Naive thymus-derived CD8-positive, alpha-beta T cell (primary cell): ENCODE measurements at regions not wholly inside any gene's neighbourhood (a gene's known extent, or its start where the extent isn't known, plus 50 kb on each side); places are given as distances from the start of the nearest gene placed in this dataset.
"Not testable (repeated sequence)": the region's sequence is repeated elsewhere in the genome, so short reads cannot be mapped to it uniquely, and the experiment has no call there.

Experiments
- ATAC-seq, 2 donors: fragments of 150-1000 bp; cut with Tn5 transposase in 1 of 2; sonication (Bioruptor Pico), chemical (Tn5 transposase) in 1 of 2; 1 replicate in 1 of 2; 2 replicates in 1 of 2; pipeline ENCODE4 v1.10.0; 2021; ENCODE audit warnings: mild to moderate bottlenecking in 2 of 2, moderate library complexity in 2 of 2
- POLR2A ChIA-PET: fragments of 350-600 bp; sonication (Branson Sonifier 250); formaldehyde crosslinking; loops from one replicate; lab custom pipeline; 2021; ENCODE audit warnings: antibody characterized with exemption; lab: Charles Lee
- DNase-seq, 10 donors: peaks; one replicate each; pipeline versions ENCODE4 v3.0.0 to v3.0.0-alpha.2; 2020 to 2022
- H3K27ac Mint-ChIP-seq, 10 donors: one replicate each; pipeline ENCODE4 v1.8.0; 2020 to 2022; ENCODE audit warnings: mild to moderate bottlenecking in 10 of 10, mixed read lengths in 10 of 10, moderate library complexity in 4 of 10, inconsistent platforms in 1 of 10
- H3K27me3 Mint-ChIP-seq, 5 donors: one replicate each; pipeline ENCODE4 v1.8.0; 2021 to 2022; ENCODE audit warnings: mixed read lengths in 5 of 5
- H3K36me3 Mint-ChIP-seq, 3 donors: one replicate each; pipeline ENCODE4 v1.8.0; 2020 to 2022; ENCODE audit warnings: mixed read lengths in 3 of 3, mild to moderate bottlenecking in 2 of 3, inconsistent platforms in 1 of 3
- H3K4me1 Mint-ChIP-seq, 4 donors: one replicate each; pipeline ENCODE4 v1.8.0; 2021 to 2022; ENCODE audit warnings: mixed read lengths in 4 of 4
- H3K4me3 Mint-ChIP-seq, 10 donors: one replicate each; pipeline ENCODE4 v1.8.0; 2020 to 2022; ENCODE audit warnings: mild to moderate bottlenecking in 10 of 10, mixed read lengths in 10 of 10, moderate library complexity in 6 of 10, inconsistent platforms in 1 of 10
- H3K9me3 Mint-ChIP-seq, 9 donors: one replicate each; pipeline ENCODE4 v1.8.0; 2020 to 2022; ENCODE audit warnings: mixed read lengths in 9 of 9, mild to moderate bottlenecking in 3 of 9, inconsistent platforms in 1 of 9, moderate library complexity in 1 of 9

DNA sequence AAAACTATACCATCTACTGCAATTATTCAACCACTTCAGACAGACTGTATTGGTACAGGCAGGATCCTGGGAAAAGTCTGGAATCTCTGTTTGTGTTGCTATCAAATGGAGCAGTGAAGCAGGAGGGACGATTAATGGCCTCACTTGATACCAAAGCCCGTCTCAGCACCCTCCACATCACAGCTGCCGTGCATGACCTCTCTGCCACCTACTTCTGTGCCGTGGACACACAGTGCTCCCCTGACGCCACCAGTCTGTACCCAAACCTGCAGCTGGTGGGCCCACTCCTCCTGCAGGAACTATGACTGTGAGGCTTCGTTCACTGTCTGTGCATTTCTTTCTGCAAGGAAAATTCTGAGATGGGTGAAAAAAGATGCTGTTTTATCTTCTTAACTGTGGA, 284.7 kb downstream of the DAD1 start:
- no peaks in the 10 kb centered on the region for H3K36me3 Mint-ChIP-seq
- POLR2A ChIA-PET: interaction anchor here (0.7 kb wide), 1 partner anchor 256 kb away, joined by 3 read pairs; no protein-coding TSS in a partner anchor
- DNase-seq (no peak), ATAC-seq (no peak)
- H3K27me3 Mint-ChIP-seq: peaks cover 0 to 1% (median 0%) of the 10 kb centered on the region in 5 donors
- H3K9me3 Mint-ChIP-seq: no peaks in the 10 kb centered on the region
- H3K27ac Mint-ChIP-seq: peak overlapping the region in 4 of 10 donors; percentile 19 to 77 (median 57)
- no peaks in the 10 kb centered on the region for H3K4me1 Mint-ChIP-seq
- H3K4me3 Mint-ChIP-seq: peak overlapping the region in 8 of 10 donors; percentile 10 to 69 (median 42)

DNA sequence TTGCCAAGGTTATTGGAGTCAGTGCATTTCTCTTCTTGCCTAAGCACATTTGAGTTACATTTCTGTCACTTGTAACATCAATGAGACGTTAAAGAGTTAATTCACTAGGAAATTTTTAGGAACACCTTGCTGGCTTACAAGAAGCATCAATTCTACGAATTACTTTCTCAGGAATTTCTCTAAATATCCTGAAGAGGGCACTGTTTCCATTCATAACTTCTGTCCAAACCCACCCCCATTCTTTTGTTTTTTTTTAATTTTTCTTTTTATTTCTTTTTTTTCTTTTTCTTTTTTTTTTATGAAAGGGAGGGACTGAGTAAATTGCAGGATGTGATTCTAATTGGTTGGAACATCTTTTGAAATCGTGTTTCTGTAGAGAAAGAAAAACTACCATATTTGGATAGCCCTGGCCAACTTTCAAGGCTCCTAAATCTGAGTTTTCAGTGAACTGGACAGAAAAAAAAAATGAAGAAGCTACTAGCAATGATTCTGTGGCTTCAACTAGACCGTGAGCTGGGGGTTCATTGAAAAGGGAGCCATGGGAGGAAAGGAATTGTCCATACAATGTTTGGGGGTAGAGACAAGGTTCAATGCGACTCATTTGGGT, 285.3 kb downstream of the DAD1 start:
- POLR2A ChIA-PET: interaction anchor here (0.7 kb wide), 1 partner anchor 257 kb away, joined by 3 read pairs; no protein-coding TSS in a partner anchor
- peak; percentile 29 to 37 for ATAC-seq
- H3K27ac Mint-ChIP-seq: peak overlapping the region in 3 of 10 donors; percentile 24 to 80 (median 66)

DNA sequence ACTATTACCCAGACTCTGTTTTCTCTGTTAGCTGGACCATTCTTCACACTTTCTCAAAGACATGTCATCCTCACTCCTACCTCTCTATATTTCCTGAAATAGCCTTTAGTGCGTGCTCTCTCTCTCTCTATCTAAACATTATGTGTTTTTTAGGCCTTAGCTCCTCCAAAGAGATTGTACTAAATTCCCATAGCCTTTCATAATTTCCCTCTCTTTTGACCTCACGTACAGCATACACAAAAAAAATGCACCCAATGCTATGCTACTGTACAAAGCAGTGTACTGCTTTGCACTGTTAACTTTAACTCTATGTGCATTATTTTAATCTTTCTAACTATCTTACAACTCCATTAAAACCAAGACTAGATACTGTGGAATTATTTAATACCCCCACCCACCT, 288.4 kb downstream of the DAD1 start:
- H3K27me3 Mint-ChIP-seq: peaks cover 0 to 2% (median 0%) of the 10 kb centered on the region in 5 donors
- H3K27ac Mint-ChIP-seq: no peak overlapping the region
- H3K4me1 Mint-ChIP-seq: no peaks in the 10 kb centered on the region
- no peak for DNase-seq
- no peaks in the 10 kb centered on the region for H3K36me3 Mint-ChIP-seq
- no peak overlapping the region for H3K4me3 Mint-ChIP-seq
- no peak for ATAC-seq
- no peaks in the 10 kb centered on the region for H3K9me3 Mint-ChIP-seq
- POLR2A ChIA-PET: no interaction called here

More for the DNA sequence above, 285.3 kb downstream of the DAD1 start:
- Mint-ChIP-seq H3K9me3 (no peaks in the 10 kb centered on the region), H3K4me1 (no peaks in the 10 kb centered on the region), H3K36me3 (no peaks in the 10 kb centered on the region), H3K4me3 (peak overlapping the region; percentile 18 to 76 (median 62)), H3K27me3 (peaks cover 0 to 1% (median 0%) of the 10 kb centered on the region in 5 donors)
- DNase-seq: peak in 2 of 10 donors; percentile 7 to 8

DNA sequence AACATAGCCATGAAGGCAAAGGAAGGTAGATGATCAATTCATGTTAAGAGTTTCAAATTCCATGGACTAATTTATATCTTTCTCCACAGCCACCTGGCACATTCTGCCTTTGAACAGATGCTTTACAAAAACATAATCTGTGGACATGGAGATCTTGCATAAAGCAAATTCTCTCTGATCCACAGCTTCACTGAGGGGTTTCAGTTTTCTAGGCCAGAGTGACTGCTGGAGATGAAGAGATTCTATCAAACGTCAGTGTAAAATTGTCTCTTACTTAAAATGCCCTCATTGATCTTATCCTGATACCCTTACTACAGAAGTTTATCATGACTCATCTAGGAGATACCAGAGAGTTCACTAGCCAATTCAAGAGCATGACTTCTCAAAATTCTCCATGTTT, 291.6 kb downstream of the DAD1 start:
- H3K4me3 Mint-ChIP-seq: no peak overlapping the region
- POLR2A ChIA-PET: no interaction called here
- H3K9me3 Mint-ChIP-seq: no peaks in the 10 kb centered on the region
- peaks cover 0 to 2% (median 0%) of the 10 kb centered on the region in 5 donors for H3K27me3 Mint-ChIP-seq
- no peaks in the 10 kb centered on the region for H3K36me3 Mint-ChIP-seq
- no peak overlapping the region for H3K27ac Mint-ChIP-seq
- no peaks in the 10 kb centered on the region for H3K4me1 Mint-ChIP-seq
- no peak for ATAC-seq
- no peak for DNase-seq

DNA sequence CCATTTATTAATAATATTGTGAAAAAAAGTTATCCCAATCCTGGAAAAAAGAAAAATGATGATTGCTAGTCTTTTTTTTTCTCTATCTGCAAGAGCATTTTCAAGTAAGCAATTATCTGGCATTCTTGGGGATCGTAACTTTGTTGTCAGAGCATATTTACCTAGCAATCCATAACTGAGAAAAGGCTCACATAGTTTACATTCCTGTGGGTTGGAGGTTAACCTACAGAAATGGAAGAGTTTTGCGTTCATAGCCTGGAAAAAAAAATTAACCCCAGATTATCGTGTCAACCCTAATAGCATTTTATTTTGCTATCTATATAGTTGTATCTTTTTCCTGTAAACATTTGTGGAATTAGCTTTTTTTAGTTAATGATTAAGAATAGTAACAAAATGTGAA, 292.3 kb downstream of the DAD1 start:
- H3K27me3 Mint-ChIP-seq: peaks cover 0 to 2% (median 0%) of the 10 kb centered on the region in 5 donors
- H3K9me3 Mint-ChIP-seq: no peaks in the 10 kb centered on the region
- no peak for ATAC-seq
- H3K4me3 Mint-ChIP-seq: no peak overlapping the region
- no peaks in the 10 kb centered on the region for H3K36me3 Mint-ChIP-seq
- no peak for DNase-seq
- POLR2A ChIA-PET: no interaction called here
- H3K4me1 Mint-ChIP-seq: no peaks in the 10 kb centered on the region
- no peak overlapping the region for H3K27ac Mint-ChIP-seq

DNA sequence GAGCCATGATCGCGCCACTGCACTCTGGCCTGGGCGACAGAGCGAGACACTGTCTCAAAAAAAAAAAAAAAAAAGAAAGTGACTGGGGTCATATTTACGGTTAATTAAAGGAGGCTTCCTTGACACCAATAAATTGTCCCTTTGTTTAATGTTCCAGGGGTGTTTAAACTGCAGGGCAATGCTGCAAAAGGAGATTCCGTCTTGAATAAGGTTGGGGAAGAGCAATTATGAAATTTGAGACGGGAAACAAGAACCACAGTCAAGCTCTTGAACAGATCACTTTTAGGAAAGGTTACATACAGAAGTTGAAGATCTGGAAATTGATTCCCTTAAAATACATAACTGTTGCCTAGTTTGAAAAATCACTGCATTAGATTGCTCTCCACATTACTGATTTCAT, 292.9 kb downstream of the DAD1 start:
- H3K4me3 Mint-ChIP-seq: no peak overlapping the region
- DNase-seq: no peak
- POLR2A ChIA-PET: no interaction called here
- peaks cover 0 to 2% (median 0%) of the 10 kb centered on the region in 5 donors for H3K27me3 Mint-ChIP-seq
- no peaks in the 10 kb centered on the region for H3K9me3 Mint-ChIP-seq
- H3K36me3 Mint-ChIP-seq: no peaks in the 10 kb centered on the region
- ATAC-seq: no peak
- no peaks in the 10 kb centered on the region for H3K4me1 Mint-ChIP-seq
- no peak overlapping the region for H3K27ac Mint-ChIP-seq

DNA sequence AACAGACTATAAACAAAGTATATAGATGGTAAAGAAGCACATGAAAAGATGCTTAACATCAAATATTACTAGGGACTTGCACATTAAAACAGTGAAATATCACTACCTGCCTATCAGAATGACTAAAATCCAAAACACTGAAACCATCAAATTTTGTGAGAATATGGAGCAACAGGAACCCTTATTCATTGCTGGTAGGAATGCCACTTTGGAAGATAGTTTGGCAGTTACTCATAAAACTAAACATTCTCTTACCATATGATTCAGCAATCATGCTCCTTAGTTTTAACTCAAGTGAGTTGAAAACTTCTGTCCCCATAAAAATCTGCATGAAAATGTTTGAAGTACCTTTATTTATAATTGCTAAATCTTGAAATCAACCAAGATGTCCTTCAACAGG, 297.6 kb downstream of the DAD1 start:
- POLR2A ChIA-PET: no interaction called here
- Mint-ChIP-seq H3K27me3 (peaks cover 0 to 2% (median 0%) of the 10 kb centered on the region in 5 donors), H3K27ac (no peak overlapping the region), H3K4me3 (no peak overlapping the region), H3K36me3 (no peaks in the 10 kb centered on the region), H3K4me1 (no peaks in the 10 kb centered on the region), H3K9me3 (no peaks in the 10 kb centered on the region)
- ATAC-seq (no peak), DNase-seq (no peak)

DNA sequence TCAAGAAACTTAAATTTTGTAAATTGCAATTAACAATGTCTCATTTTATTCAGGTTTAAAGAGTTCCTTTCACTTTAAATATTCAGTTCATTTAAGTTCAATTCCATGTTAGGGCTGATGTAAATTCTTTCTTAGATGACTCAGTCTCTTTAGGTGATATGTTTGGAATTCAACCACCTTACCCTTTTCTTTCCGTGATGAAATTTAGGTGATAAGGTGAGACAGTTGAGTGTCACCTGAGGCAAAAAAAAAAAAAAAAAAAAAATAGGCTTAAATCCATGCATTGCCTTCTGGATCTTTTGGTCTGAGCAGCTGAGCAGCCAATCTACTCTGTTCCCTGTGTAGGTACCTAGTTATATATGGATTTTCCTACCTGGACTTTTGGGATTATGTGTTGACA, 299.5 kb downstream of the DAD1 start:
- Mint-ChIP-seq H3K27ac (no peak overlapping the region), H3K36me3 (no peaks in the 10 kb centered on the region), H3K4me3 (no peak overlapping the region), H3K27me3 (peaks cover 0 to 2% (median 0%) of the 10 kb centered on the region in 5 donors), H3K9me3 (no peaks in the 10 kb centered on the region), H3K4me1 (no peaks in the 10 kb centered on the region)
- ATAC-seq: no peak
- no peak for DNase-seq
- POLR2A ChIA-PET: no interaction called here

DNA sequence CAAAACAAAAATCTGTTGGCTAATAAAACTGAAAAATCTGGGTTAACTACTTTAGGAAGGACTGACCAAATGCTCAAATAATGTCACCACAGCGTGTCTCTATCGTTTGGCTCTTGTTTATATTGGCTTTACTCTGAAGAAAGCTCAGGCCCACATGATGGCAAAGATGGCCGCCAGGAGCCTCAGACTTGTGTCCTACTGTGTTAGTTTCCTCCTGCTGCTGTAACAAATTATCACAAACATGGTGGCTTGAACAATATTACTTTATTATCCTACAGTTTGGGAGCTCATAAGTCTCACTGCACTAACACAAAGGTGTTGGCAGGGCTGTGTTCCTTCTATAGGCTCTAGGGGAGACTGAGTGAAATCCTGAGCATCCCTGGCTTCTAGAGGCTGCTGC, 303.0 kb downstream of the DAD1 start:
- DNase-seq: no peak
- Mint-ChIP-seq H3K27ac (no peak overlapping the region), H3K27me3 (peaks cover 0 to 2% (median 0%) of the 10 kb centered on the region in 5 donors), H3K9me3 (no peaks in the 10 kb centered on the region), H3K4me3 (no peak overlapping the region), H3K36me3 (no peaks in the 10 kb centered on the region), H3K4me1 (peaks cover 0 to 21% (median under 1%) of the 10 kb centered on the region in 4 donors)
- POLR2A ChIA-PET: no interaction called here
- no peak for ATAC-seq

DNA sequence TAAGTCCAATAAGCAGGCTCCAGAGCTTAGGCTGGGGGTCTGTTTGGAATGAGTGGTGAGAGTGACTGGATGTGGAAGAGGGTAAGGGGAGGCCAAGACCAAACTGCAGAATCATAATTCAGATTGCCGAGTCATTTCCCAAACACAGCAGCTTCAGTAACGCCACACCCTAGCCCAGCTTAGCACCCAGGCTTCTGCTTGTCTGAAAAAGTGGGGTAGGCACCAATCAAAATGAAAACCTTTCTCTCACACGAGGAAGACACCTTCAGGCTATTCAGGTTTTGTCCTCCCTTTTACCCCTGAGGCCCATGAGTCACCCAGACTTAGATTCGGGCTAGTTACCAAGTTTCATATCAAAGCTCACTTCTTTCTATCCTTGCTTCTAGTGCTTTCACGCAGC, 306.1 kb downstream of the DAD1 start:
- H3K9me3 Mint-ChIP-seq: no peaks in the 10 kb centered on the region
- H3K27ac Mint-ChIP-seq: peak overlapping the region in 1 of 10 donors; percentile 53
- H3K4me1 Mint-ChIP-seq: peaks cover 0 to 27% (median 2%) of the 10 kb centered on the region in 4 donors
- POLR2A ChIA-PET: no interaction called here
- ATAC-seq (no peak), DNase-seq (no peak)
- H3K36me3 Mint-ChIP-seq: no peaks in the 10 kb centered on the region
- H3K4me3 Mint-ChIP-seq: no peak overlapping the region
- H3K27me3 Mint-ChIP-seq: no peaks in the 10 kb centered on the region

DNA sequence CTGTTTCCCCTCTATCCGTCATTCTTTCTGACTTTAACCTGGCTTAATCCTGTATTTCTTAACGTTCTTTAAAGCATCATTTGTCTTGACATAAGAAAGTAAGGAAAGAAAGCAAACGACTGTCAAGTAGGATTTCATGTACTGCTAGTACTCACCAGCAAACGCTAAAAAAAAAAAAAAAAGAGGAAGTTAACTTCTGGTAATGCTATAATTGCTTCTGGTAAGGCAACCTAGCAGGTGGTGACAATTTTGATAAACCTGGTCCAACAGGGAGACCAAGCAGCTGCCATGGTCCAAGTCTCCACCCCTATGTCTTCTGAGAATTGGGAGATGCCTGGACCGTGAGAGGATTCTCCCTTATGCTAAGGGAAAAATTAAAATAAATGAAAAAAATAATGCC, 306.6 kb downstream of the DAD1 start:
- H3K36me3 Mint-ChIP-seq: no peaks in the 10 kb centered on the region
- no peak for ATAC-seq
- no peaks in the 10 kb centered on the region for H3K9me3 Mint-ChIP-seq
- POLR2A ChIA-PET: no interaction called here
- H3K27me3 Mint-ChIP-seq: no peaks in the 10 kb centered on the region
- no peak overlapping the region for H3K27ac Mint-ChIP-seq
- DNase-seq: no peak
- H3K4me1 Mint-ChIP-seq: peaks cover 0 to 27% (median 2%) of the 10 kb centered on the region in 4 donors
- H3K4me3 Mint-ChIP-seq: no peak overlapping the region

DNA sequence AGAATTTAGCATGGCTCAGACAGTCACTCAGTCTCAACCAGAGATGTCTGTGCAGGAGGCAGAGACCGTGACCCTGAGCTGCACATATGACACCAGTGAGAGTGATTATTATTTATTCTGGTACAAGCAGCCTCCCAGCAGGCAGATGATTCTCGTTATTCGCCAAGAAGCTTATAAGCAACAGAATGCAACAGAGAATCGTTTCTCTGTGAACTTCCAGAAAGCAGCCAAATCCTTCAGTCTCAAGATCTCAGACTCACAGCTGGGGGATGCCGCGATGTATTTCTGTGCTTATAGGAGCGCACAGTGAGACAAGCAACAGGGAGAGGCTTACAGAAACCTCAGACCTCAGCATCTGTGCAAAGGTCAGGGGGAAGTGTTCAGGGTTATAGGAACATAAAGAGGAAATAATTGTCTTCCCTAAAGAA, 307.6 kb downstream of the DAD1 start:
- DNase-seq, H3K9me3 Mint-ChIP-seq, H3K27me3 Mint-ChIP-seq, ATAC-seq, H3K36me3 Mint-ChIP-seq: not testable (repeated sequence)
- peaks cover 0 to 27% (median 2%) of the 10 kb centered on the region in 4 donors for H3K4me1 Mint-ChIP-seq
- POLR2A ChIA-PET: interaction anchor here (0.8 kb wide), 1 partner anchor 52 kb away, joined by 4 read pairs; no protein-coding TSS in a partner anchor
- H3K27ac Mint-ChIP-seq: peak overlapping the region in 4 of 10 donors; percentile 53 to 90 (median 82)
- H3K4me3 Mint-ChIP-seq: peak overlapping the region; percentile 55 to 80 (median 68)

DNA sequence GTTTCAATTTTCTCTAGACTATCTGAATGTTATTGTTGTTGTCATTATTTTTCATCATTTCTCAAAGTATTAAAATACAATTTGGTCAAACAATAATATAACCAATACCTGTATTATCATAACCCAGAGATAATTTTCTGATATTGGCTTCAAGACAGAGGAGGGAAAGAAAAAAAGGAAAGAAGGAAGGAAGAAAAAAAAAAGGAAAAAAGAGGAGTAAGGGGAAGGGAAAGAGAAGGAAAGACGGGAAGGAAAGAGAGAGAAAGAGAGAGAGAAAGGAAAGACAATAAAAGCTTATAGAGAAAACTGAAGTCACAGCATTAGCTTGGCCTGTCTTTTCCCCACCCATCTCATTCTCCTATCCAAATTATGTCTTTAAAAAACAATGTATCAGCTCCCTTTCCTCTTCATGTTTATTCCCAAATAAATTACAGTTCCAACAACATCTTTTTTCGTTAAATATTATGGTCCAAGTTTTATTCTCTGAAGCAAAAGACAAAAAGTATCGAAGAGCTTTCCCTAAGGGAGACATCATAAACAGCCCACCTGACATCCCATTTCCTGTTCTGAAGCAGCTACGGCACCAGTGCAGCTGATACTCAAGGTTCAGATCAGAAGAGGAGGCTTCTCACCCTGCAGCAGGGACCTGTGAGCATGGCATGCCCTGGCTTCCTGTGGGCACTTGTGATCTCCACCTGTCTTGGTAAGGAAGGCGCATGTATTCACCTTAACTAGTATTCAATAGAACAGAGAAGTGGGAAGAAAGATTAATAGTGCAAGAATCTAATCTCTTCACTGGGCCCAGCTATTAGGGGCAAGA, 308.3 kb downstream of the DAD1 start:
- peak; percentile 39 to 58 for ATAC-seq
- Mint-ChIP-seq H3K27me3 (peaks cover 0 to 4% (median 0%) of the 10 kb centered on the region in 5 donors), H3K36me3 (no peaks in the 10 kb centered on the region), H3K4me3 (peak overlapping the region; percentile 55 to 80 (median 67)), H3K27ac (peak overlapping the region in 8 of 10 donors; percentile 48 to 90 (median 66)), H3K4me1 (peaks cover 0 to 27% (median 2%) of the 10 kb centered on the region in 4 donors), H3K9me3 (no peaks in the 10 kb centered on the region)
- peak in 2 of 10 donors; percentile 11 to 15 for DNase-seq
- POLR2A ChIA-PET: interaction anchor here (0.8 kb wide), 1 partner anchor 51 kb away, joined by 4 read pairs; no protein-coding TSS in a partner anchor
